IMR-90 (cell line): ENCODE measurements at regions not wholly inside any gene's neighbourhood (a gene's known extent, or its start where the extent isn't known, plus 50 kb on each side); places are given as distances from the start of the nearest gene placed in this dataset.

ENCODE experiments used
- ATAC-seq: fragments of 200-7000 bp; cut with Tn5 transposase; 2 replicates; pipeline ENCODE4 v1.9.1; 2020; ENCODE audit warnings: low read depth, mild to moderate bottlenecking, moderate library complexity
- BruUV-seq: library from RNA; stranded (reverse); fragments of 400-500 nt; replicated peaks from 2 replicates; lab custom pipeline; 2021; lab: Mats Ljungman, UMichigan
- CTCF ChIA-PET: fragments of 300-600 bp; formaldehyde crosslinking; extraction: SDS; loops from one replicate; lab custom pipeline; 2021; ENCODE audit warnings: antibody characterized with exemption; lab: Yijun Ruan, JAX
- POLR2A ChIA-PET: fragments of 300-600 bp; sonication (Branson Sonifier 250); formaldehyde crosslinking; loops from one replicate; lab custom pipeline; 2022; ENCODE audit warnings: antibody characterized with exemption; ENCODE audit not compliant: unreplicated experiment; lab: Charles Lee
- DNase-seq: peaks from one replicate; pipeline ENCODE4 v3.0.0; 2013
- H2AFZ ChIP-seq: replicated peaks from 2 replicates; pipeline ENCODE3; 2013; ENCODE audit warnings: low read length, mild to moderate bottlenecking; ENCODE audit not compliant: poor library complexity
- H2AK5ac ChIP-seq: 2 replicates; pipeline ENCODE4 v1.6.1; 2013; ENCODE audit warnings: low read depth, low read length, inconsistent platforms
- H2AK9ac ChIP-seq: replicated peaks from 2 replicates; pipeline ENCODE3; 2013; ENCODE audit warnings: mild to moderate bottlenecking, low read depth, low read length, moderate library complexity; ENCODE audit not compliant: poor library complexity
- H2BK120ac ChIP-seq: 2 replicates; pipeline ENCODE4 v1.6.1; 2013; ENCODE audit warnings: low read depth, low read length, inconsistent platforms
- H2BK15ac ChIP-seq: 3 replicates; pipeline ENCODE4 v1.6.1; 2013; ENCODE audit warnings: low read depth, low read length, inconsistent platforms
- H2BK20ac ChIP-seq: 2 replicates; pipeline ENCODE4 v1.6.1; 2013; ENCODE audit warnings: low read depth, mild to moderate bottlenecking, inconsistent platforms, low read length, moderate library complexity
- H2BK5ac ChIP-seq: 2 replicates; pipeline ENCODE4 v1.6.1; 2013; ENCODE audit warnings: mild to moderate bottlenecking, low read depth, low read length, inconsistent platforms; ENCODE audit not compliant: poor library complexity, severe bottlenecking
- H3K14ac ChIP-seq: replicated peaks from 2 replicates; pipeline ENCODE4 v1.6.1; 2013; ENCODE audit warnings: low read depth, low read length, inconsistent platforms
- H3K18ac ChIP-seq: 2 replicates; pipeline ENCODE4 v1.6.1; 2013; ENCODE audit warnings: low read depth, low read length, control low read depth
- H3K23ac ChIP-seq: 2 replicates; pipeline ENCODE4 v1.6.1; 2013; ENCODE audit warnings: low read depth, low read length, inconsistent platforms
- H3K27ac ChIP-seq: 2 replicates; pipeline ENCODE4 v1.5.1; 2013; ENCODE audit warnings: mild to moderate bottlenecking, control low read depth, low read length; ENCODE audit not compliant: insufficient read depth
- H3K27me3 ChIP-seq: 2 replicates; pipeline ENCODE4 v1.6.1; 2013; ENCODE audit warnings: low read length; ENCODE audit not compliant: control insufficient read depth, insufficient read depth
- H3K36me3 ChIP-seq: 2 replicates; pipeline ENCODE4 v1.6.1; 2013; ENCODE audit warnings: low read length, mixed read lengths; ENCODE audit not compliant: control insufficient read depth, insufficient read depth
- H3K4ac ChIP-seq: 2 replicates; pipeline ENCODE4 v1.6.1; 2013; ENCODE audit warnings: low read depth, low read length, inconsistent platforms
- H3K4me1 ChIP-seq: 2 replicates; pipeline ENCODE4 v1.6.1; 2013; ENCODE audit warnings: low read length, mixed read lengths; ENCODE audit not compliant: control insufficient read depth, insufficient read depth
- H3K4me2 ChIP-seq: 2 replicates; pipeline ENCODE4 v1.6.1; 2013; ENCODE audit warnings: low read depth, mild to moderate bottlenecking, control low read depth, low read length, moderate library complexity
- H3K4me3 ChIP-seq: 2 replicates; pipeline ENCODE4 v1.5.1; 2013; ENCODE audit warnings: low read depth, mild to moderate bottlenecking, control low read depth, low read length, moderate library complexity; ENCODE audit not compliant: insufficient read depth
- H3K56ac ChIP-seq: 2 replicates; pipeline ENCODE4 v1.6.1; 2013; ENCODE audit warnings: low read length, inconsistent platforms; ENCODE audit not compliant: insufficient read depth; ENCODE audit errors: extremely low read depth
- H3K79me1 ChIP-seq, 2 experiments: 2 replicates each; pipeline ENCODE4 v1.6.1; 2013; ENCODE audit warnings: low read length in 2 of 2, inconsistent platforms in 1 of 2, low read depth in 1 of 2
- H3K9ac ChIP-seq: 2 replicates; pipeline ENCODE4 v1.6.1; 2013; ENCODE audit warnings: low read depth, low read length, control low read depth
- H3K9me1 ChIP-seq: 2 replicates; pipeline ENCODE4 v1.6.1; 2013; ENCODE audit warnings: low read length, inconsistent platforms; ENCODE audit not compliant: insufficient read depth
- H3K9me3 ChIP-seq: 2 replicates; pipeline ENCODE4 v1.6.1; 2013; ENCODE audit warnings: low read length; ENCODE audit not compliant: control insufficient read depth, insufficient read depth
- H4K20me1 ChIP-seq: 2 replicates; pipeline ENCODE4 v1.6.1; 2013; ENCODE audit warnings: low read length, inconsistent platforms; ENCODE audit not compliant: insufficient read depth
- H4K5ac ChIP-seq: 2 replicates; pipeline ENCODE4 v1.6.1; 2013; ENCODE audit warnings: mild to moderate bottlenecking, low read depth, low read length, control low read depth
- H4K8ac ChIP-seq, 2 experiments: 2 replicates each; pipeline ENCODE4 v1.6.1; 2013; ENCODE audit warnings: low read depth in 2 of 2, low read length in 2 of 2, control low read depth in 1 of 2, inconsistent platforms in 1 of 2
- H4K91ac ChIP-seq: 2 replicates; pipeline ENCODE4 v1.6.1; 2013; ENCODE audit warnings: low read depth, low read length, inconsistent platforms; ENCODE audit not compliant: insufficient read depth
- BHLHE40 ChIP-seq: fragments of 150-350 bp; IDR thresholded peaks from 2 replicates; pipeline ENCODE4 v1.6.1; 2016; ENCODE audit warnings: mild to moderate bottlenecking, low read depth, low read length
- CEBPB ChIP-seq: IDR thresholded peaks from 2 replicates; pipeline ENCODE4 v1.6.1; 2012; ENCODE audit warnings: low read depth, low read length, improper control_type of control experiment
- CHD1 ChIP-seq: IDR thresholded peaks from 2 replicates; pipeline ENCODE4 v1.6.1; 2012; ENCODE audit warnings: low read depth, low read length, improper control_type of control experiment
- MAFK ChIP-seq: IDR thresholded peaks from 2 replicates; pipeline ENCODE4 v1.6.1; 2012; ENCODE audit warnings: low read depth, low read length, improper control_type of control experiment
- MAZ ChIP-seq: IDR thresholded peaks from 2 replicates; pipeline ENCODE4 v1.6.1; 2012; ENCODE audit warnings: low read depth, mild to moderate bottlenecking, low read length, improper control_type of control experiment, moderate library complexity, borderline replicate concordance
- MXI1 ChIP-seq: IDR thresholded peaks from 2 replicates; pipeline ENCODE4 v1.6.1; 2012; ENCODE audit warnings: low read depth, mild to moderate bottlenecking, low read length, moderate library complexity, borderline replicate concordance
- POLR2A ChIP-seq: IDR thresholded peaks from 2 replicates; pipeline ENCODE4 v1.6.1; 2012; ENCODE audit warnings: mild to moderate bottlenecking, low read depth, low read length
- RAD21 ChIP-seq: IDR thresholded peaks from 2 replicates; pipeline ENCODE4 v1.6.1; 2012; ENCODE audit warnings: low read length, improper control_type of control experiment
- RCOR1 ChIP-seq: IDR thresholded peaks from 2 replicates; pipeline ENCODE4 v1.6.1; 2012; ENCODE audit warnings: mild to moderate bottlenecking, low read length, improper control_type of control experiment; ENCODE audit not compliant: insufficient replicate concordance
- RFX5 ChIP-seq: IDR thresholded peaks from 2 replicates; pipeline ENCODE4 v1.8.0; 2012; ENCODE audit warnings: low read depth, mild to moderate bottlenecking, low read length, moderate library complexity
- WGBS, 2 experiments: methylation state at CpG; one replicate each; pipeline versions ENCODE4 v1.1.5 to v1.1.7; 2013; ENCODE audit warnings: missing lambda C conversion rate in 2 of 2; ENCODE audit not compliant: insufficient read length in 1 of 2; ENCODE audit errors: extremely low coverage in 2 of 2; 5-methylcytosine and 5-hydroxymethylcytosine counted together
- dilution Hi-C: fragments of 300-500 bp; cut with HindIII; formaldehyde crosslinking; loops from one replicate; pipeline ENCODE4 v1.14.3; 2018; ENCODE audit warnings: low sequenced_read_pairs; ENCODE audit not compliant: unreplicated experiment
- in situ Hi-C: fragments of 300-500 bp; cut with MboI; formaldehyde crosslinking; loops from 3 replicates; pipeline ENCODE4 v1.14.3; 2019; ENCODE audit warnings: low sequenced_read_pairs, inconsistent platforms, mixed read lengths
- intact Hi-C: fragments of 100-400 bp; cut with micrococcal nuclease; formaldehyde crosslinking; loops from 2 replicates; pipeline ENCODE4 v1.10.0; 2022
- TF ChIP-seq, protein P1 (sequence below): fragments of 150-350 bp; IDR thresholded peaks from 2 replicates; pipeline ENCODE4 v1.6.1; 2016; ENCODE audit warnings: low read depth, mild to moderate bottlenecking, low read length, moderate library complexity, borderline replicate concordance

- H3K27ac ChIP-seq = no peak overlapping the region
- no peak overlapping the region for H3K23ac ChIP-seq
- H2BK5ac ChIP-seq = no peak overlapping the region
- no peak overlapping the region for H4K5ac ChIP-seq
- no TSS peak for BruUV-seq
- CTCF ChIA-PET = interaction anchor here (1.0 kb wide), 1 partner anchor 21 kb away, joined by 3 read pairs; no protein-coding TSS in a partner anchor
- no peak overlapping the region for H2BK120ac ChIP-seq
- H3K14ac ChIP-seq = no peak overlapping the region
- POLR2A ChIA-PET = no interaction called here
- dilution Hi-C loops = no loop called here
- no peak overlapping the region for H3K9ac ChIP-seq
- no peaks in the 10 kb centered on the region for H3K79me1 ChIP-seq
- no peak overlapping the region for H4K8ac ChIP-seq
- H3K4ac ChIP-seq = no peak overlapping the region
- no peak overlapping the region for H3K18ac ChIP-seq
- H3K56ac ChIP-seq = no peak overlapping the region
- intact Hi-C loops = no loop called here
- in situ Hi-C loops = no loop called here
- no peaks in the 10 kb centered on the region for H3K36me3 ChIP-seq
- H3K4me1 ChIP-seq = no peaks in the 10 kb centered on the region
- 50% methylated on average over 1 of the region's 4 CpGs; no CpG with 5 or more reads in 1 of the 2 experiments for whole genome bisulfite sequencing, 2 experiments
- no peak for ATAC-seq
- no peaks in the 10 kb centered on the region for H4K20me1 ChIP-seq
- TF ChIP-seq CHD1 (no peak), RCOR1 (no peak), RAD21 (no peak), POLR2A (no peak), MAZ (no peak), MAFK (no peak), BHLHE40 (no peak), RFX5 (no peak), MXI1 (no peak), CEBPB (no peak)
- TF ChIP-seq, protein P1, sequence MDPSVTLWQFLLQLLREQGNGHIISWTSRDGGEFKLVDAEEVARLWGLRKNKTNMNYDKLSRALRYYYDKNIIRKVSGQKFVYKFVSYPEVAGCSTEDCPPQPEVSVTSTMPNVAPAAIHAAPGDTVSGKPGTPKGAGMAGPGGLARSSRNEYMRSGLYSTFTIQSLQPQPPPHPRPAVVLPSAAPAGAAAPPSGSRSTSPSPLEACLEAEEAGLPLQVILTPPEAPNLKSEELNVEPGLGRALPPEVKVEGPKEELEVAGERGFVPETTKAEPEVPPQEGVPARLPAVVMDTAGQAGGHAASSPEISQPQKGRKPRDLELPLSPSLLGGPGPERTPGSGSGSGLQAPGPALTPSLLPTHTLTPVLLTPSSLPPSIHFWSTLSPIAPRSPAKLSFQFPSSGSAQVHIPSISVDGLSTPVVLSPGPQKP = no peak
- H2AK5ac ChIP-seq = no peak overlapping the region
- no peak for DNase-seq
- no peaks in the 10 kb centered on the region for H3K9me3 ChIP-seq
- no peak overlapping the region for H2AFZ ChIP-seq
- H3K27me3 ChIP-seq = no peaks in the 10 kb centered on the region
- no peak overlapping the region for H3K4me2 ChIP-seq
- H2AK9ac ChIP-seq = no peak overlapping the region
- H3K9me1 ChIP-seq = no peaks in the 10 kb centered on the region
- H2BK20ac ChIP-seq = no peak overlapping the region
- H3K4me3 ChIP-seq = no peak overlapping the region
- H2BK15ac ChIP-seq = no peak overlapping the region
- no peak overlapping the region for H4K91ac ChIP-seq
Measured at GRCh38 chr9:80040457-80040856, 468.7 kb downstream of the TLE4 start.
